GM12878 (cell line): ENCODE measurements at regions not wholly inside any gene's neighbourhood (a gene's known extent, or its start where the extent isn't known, plus 50 kb on each side); places are given as distances from the start of the nearest gene placed in this dataset.

Experiments used
- ATF7 ChIP-seq: fragments of 450-650 bp; IDR thresholded peaks from 2 replicates; pipeline ENCODE4 v1.6.1; 2016; ENCODE audit warnings: low read depth, mild to moderate bottlenecking
- CTCF ChIP-seq, 3 experiments: IDR thresholded peaks in 2 of 3; conservative IDR thresholded peaks in 1 of 3; 2 replicates each; pipeline ENCODE4 v1.5.1; 2011; ENCODE audit warnings: low read depth in 3 of 3, low read length in 3 of 3, mild to moderate bottlenecking in 3 of 3, control low read depth in 2 of 3, moderate library complexity in 2 of 3, inconsistent platforms in 1 of 3, mixed read lengths in 1 of 3; ENCODE audit not compliant: control insufficient read depth in 2 of 3, insufficient read depth in 1 of 3; ENCODE audit errors: extremely low read depth in 1 of 3
- TF ChIP-seq, protein P1 (sequence below): fragments of 150-350 bp; IDR thresholded peaks from 2 replicates; pipeline ENCODE4 v1.6.1; 2014; ENCODE audit warnings: mild to moderate bottlenecking, low read depth, low read length

- TF ChIP-seq CTCF (IDR thresholded peaks at IDR 0.05 in 2 of 3, conservative IDR thresholded peaks at IDR 0.05 in 1 of 3; ENCODE audit: control insufficient read depth in 2 of 3, extremely low read depth in 1 of 3, insufficient read depth in 1 of 3, low read depth in 3 of 3, low read length in 3 of 3) (peak; percentile 92 to 99 (median 97)), ATF7 (no peak)
- TF ChIP-seq, protein P1, sequence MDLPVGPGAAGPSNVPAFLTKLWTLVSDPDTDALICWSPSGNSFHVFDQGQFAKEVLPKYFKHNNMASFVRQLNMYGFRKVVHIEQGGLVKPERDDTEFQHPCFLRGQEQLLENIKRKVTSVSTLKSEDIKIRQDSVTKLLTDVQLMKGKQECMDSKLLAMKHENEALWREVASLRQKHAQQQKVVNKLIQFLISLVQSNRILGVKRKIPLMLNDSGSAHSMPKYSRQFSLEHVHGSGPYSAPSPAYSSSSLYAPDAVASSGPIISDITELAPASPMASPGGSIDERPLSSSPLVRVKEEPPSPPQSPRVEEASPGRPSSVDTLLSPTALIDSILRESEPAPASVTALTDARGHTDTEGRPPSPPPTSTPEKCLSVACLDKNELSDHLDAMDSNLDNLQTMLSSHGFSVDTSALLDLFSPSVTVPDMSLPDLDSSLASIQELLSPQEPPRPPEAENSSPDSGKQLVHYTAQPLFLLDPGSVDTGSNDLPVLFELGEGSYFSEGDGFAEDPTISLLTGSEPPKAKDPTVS = no peak
Measured at GRCh38 chr1:38586993-38587646, 272.5 kb downstream of the RRAGC start.
